NCI-H526 treated with DMSO at 0.1 percent for 48 hours (cell line): ENCODE measurements at regions not wholly inside any gene's neighbourhood (a gene's known extent, or its start where the extent isn't known, plus 50 kb on each side); places are given as distances from the start of the nearest gene placed in this dataset.

ENCODE experiments used
- DNase-seq: peaks from one replicate; lab custom pipeline; 2025; lab: John Stamatoyannopoulos, UW

DNA sequence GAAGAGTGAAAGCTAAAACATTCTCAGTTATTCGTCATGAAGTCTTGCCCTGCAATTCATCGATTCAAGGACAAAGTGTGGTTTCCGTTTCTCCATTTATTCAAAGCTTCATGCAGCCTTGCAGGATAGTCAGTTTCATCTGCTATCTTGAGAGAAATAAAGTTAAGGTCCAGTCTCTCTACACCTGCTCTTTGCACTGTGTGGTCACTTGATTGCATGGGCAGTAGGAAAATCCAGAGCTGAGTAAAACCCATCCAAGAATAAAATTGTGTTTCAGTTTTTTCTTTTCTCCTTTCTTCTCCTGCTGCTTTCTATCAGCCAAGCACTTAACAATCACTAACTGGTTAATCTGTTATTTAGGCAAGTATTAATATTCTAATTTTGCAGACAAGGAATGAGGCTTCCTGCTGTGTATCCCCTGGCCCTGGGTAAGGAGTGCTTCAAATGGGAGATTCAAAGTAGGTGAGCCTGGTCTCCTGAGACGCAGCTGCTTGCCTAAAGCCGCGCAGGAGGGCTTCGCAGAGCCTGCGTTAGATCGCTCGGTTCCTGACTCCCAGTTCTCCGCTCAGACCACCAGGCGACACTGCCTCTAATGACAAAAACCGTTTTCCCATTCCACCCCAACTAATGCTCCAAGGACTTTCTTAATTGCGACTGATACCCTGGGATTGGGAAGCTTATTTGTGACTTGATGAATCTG is 808.3 kb downstream of the TFAP2A start:
- DNase-seq: no peak

DNA sequence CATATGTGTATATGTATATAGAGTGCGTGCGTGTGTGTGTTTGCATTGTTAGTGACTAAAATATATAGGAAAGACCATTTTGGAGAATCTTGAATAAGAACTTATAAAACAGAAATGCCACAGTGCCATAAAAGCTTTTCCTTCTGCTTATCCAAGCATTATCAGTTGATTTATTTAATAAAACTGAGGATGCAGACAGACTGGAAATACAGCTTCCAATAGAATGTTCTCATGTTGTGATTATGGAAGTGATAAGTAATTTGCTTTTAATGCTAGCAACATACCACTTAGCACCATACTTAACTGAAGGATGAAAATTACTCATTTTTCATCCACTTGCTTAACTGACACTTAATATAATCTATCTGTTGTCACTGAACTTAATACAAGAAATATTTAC is 820.1 kb downstream of the TFAP2A start:
- no peak for DNase-seq

DNA sequence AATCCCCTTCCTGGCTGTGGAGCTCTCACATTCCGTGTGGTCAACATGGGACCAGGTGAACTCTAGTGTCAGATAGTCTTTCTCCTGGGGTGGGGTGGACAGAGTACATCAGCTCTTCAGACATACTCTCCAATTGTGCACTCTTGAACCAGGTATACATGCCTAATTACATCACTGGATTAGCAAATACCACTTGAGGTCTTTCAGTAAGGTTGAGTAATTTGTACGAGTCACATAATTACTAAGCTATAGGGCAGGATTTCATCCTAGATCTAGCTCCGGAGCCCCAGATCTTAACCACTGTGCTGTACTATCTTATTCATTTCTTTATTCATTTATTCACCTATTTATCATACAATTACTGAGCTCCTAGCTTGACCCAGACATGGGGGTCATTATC is 821.3 kb downstream of the TFAP2A start:
- DNase-seq: no peak

DNA sequence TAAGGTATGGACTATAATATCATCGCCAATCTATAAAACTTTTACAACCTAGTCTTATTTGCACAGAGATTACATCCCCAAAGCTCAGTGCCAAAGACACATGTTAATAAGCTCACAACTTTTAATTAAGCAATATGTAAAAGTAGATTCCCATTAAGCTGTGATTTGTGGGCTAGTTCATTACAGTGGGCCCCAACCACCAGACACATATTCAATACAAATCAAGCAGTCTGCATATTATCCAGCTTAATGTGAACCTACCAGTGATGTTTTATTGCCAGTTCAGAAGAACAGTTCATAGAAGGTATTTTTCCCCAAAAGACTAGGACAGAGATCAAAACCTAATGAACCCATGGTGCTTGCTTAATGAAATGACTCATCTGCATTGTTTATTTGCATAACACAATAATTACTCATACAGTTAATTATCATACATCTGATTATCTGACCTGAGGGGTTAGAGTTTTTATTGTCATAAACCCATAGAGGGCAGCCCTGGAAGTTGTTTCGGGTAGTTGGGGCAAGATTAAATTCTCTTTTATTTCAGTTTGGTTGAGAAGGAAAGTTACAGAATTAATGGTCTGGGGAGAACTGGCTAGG is 831.0 kb downstream of the TFAP2A start:
- DNase-seq: no peak

DNA sequence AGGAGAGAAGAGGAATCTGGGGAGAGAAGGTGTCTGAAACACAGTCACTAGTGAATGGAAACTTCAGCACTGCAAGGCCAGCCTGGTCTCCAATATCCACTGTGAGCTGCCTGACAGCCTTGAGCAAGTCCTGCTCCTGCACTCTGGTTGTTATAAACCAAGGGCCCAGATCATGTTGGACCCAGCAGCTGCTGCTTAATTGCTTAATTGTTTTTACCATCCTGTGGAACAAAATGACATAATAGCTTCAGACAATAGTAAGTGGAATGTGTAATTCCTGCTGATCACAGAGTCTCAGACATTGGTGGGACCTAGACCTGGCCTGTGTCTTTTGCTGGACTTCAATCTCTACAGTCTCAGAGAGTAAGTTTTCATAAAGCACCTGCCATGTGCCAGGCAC is 833.7 kb downstream of the TFAP2A start:
- DNase-seq: no peak

DNA sequence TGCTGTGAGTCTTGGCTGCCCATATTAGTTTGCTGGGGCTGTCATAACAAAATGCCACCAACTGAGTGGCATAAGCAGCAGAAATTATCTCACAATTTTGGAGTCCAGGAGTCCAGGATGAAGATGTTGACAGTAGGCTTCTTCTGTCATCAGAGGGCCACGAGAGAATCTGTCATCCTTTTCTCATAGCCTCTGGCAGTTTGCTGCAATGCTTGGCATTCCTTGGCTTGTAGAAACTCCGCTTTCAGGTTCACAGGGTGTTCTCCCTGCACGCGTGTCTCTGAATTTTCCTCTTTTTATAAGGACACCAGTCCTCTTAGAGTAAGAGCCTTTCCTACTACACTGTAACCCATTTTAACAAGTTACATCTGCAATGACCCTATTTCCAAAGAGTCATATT is 838.4 kb downstream of the TFAP2A start:
- no peak for DNase-seq

DNA sequence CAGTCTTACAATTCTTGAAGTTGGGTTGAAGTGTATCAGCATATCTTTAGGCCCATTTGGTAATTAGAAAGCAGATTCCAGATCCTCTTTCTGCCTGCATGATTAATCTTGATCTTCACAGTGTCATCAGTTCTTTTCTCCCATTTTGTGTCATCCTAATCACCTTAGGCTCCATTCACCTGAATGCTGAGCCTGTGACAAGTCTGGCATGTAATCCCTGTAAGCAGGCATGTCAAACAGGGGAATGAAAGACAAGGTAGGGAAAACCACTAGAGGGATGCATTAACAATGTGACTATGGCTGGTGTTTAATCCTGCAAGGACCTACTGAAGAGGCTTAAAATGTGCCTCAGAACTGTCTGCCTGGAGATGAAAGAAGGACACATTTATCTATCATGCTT is 848.8 kb downstream of the TFAP2A start:
- DNase-seq: no peak

DNA sequence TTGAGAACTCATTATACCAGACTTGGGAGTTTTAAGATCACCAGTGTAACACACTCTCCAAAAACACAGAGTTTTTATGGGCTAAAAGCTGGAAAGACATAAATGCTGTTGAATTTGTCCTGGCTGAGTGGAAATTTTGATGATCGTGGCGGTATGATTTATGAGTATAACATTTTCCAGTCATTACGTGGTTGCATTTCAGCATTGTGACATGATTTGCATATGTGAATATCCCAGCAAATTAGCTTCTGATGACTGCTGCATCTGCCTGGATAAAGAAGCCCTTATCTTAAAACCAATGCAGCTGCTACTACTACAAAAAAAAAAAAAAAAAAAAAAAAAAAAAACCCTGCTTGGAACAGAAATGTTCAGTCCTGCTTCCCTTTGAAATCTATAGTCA is 850.9 kb downstream of the TFAP2A start:
- peak; percentile 52 for DNase-seq

DNA sequence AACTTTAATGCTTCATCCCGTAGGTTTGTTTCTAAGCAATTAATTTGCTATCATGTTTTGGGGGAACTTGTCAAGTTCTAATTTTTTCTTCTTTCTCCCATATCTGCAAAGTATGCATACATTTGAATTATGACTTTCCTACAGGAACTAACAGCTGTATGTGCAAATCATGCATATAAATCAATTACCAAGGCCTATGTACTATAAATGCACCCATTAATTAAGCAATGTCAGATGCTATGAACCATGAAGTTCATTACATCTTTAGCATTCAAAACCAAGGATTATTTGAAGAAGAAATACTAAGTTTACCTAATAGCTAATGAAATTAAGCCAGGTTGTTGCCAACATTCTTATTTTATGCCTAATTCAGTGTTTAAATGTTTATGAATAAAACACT is 851.3 kb downstream of the TFAP2A start:
- DNase-seq: no peak

DNA sequence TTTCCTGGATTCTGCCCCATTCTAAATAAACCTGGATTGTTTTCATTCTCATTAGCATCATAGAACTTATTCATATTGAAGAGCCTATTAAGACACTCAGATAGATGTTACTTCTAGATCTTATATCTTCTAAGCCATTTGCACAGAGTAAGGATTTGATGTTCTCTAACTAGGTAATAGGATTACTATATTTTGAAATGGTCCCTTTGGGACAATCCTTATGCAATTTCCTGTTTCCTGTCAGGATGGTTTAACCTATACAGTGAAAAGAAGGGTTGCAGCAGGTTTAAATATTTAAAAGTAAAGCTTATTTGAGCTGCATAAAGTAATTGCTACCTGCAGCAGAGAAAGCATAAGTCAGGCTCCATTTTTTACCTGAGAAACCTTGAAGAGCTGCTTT is 860.1 kb downstream of the TFAP2A start:
- DNase-seq: no peak

DNA sequence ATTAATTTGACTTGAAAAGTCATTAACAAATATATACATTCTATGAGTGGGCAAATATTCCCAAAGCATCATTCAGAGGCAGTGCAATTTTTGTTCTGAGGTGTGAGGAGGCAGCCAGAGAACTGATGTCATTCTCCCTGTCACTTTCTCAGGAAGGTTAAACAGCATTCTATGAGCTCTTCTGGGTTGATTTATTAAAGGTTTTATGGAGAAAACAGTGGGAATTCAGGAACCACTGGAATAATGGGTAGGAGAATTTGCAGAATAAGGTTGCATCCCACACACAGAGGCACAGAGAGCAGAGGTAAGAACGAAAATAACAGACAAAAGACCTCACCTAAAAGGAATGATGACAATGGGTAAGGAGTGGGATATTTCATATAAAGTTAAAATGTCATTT is 860.6 kb downstream of the TFAP2A start:
- no peak for DNase-seq

DNA sequence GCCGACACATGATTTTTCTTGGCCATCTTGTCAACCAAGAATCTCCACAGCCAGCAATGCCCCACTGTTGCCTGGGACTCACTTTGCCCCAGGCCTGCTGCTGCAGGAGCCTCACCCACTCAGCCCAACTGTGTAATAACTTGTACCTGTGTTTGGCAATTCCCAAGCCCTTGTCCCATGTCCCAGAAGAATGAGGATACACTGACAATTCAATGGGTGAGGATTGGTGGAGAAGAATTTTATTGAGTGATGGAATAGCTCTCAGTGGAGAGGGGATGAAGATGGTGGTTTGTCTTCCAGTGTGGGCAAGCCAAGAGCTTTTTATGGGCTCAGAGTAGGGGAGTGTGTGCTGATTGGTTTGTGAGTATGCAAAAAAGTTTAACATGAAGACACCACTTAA is 861.9 kb downstream of the TFAP2A start:
- no peak for DNase-seq

DNA sequence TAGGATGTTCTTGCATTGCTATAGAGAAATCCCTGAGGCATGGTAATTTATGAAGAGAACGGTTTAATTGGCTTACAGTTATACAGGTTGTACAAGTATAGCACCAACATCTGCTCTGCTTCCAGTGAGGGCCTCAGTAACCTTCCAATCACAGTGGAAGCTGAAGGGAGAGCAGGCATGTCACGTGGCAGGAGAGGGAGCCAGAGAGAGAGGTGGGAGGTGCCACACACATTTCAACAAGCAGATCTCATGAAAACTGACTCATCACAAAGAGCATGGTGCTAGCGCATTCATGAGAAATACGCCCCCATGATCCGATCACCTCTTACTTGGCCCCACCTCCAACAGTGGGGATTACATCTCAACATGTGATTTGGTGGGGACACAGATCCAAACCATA is 871.2 kb downstream of the TFAP2A start:
- DNase-seq: no peak

DNA sequence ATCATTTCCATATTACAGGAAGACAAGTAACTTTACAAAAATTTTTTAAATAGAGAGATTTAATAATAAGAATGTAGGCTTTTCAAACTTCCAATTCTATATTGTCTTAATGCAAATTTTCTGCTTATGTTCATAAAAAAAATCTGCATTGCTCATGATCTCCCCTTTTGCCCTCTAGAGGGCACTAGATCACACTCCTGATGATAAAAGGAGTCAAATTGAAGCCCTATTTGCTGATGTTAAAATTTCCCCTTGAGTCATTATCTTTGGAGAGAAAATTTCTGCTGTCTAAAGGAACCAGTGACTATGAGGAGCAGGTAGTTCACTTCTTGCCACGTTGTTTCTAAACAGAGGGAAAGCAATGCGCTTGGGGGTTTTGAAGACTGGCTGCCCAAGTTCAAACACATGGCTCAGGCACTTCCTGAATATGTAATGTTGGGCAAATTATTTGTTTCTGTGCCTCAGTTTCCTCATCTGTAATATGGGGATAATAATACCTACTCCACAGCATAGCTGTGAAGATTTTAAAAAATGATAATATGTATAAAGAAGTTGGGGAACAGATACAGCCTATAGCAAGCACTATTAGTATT is 874.2 kb downstream of the TFAP2A start:
- DNase-seq: peak; percentile 8

DNA sequence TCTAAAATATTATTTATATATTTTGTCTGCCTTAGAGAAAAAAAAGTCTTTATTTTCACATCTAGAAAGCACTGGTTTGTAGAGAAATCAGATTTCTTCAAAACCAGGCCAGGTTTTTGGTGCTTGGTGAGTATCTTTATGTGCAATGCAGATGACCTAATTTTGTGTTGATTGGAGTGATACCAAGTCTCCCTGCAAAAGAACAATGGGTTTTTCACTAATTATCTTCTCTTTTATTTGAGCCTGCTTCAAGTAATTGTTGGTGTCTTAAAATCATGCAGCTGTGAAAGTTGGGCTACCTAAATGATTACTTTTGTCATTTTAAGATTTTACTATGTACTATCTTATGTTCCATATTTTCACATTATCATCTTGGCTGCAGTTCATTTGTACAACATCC is 874.7 kb downstream of the TFAP2A start:
- no peak for DNase-seq

DNA sequence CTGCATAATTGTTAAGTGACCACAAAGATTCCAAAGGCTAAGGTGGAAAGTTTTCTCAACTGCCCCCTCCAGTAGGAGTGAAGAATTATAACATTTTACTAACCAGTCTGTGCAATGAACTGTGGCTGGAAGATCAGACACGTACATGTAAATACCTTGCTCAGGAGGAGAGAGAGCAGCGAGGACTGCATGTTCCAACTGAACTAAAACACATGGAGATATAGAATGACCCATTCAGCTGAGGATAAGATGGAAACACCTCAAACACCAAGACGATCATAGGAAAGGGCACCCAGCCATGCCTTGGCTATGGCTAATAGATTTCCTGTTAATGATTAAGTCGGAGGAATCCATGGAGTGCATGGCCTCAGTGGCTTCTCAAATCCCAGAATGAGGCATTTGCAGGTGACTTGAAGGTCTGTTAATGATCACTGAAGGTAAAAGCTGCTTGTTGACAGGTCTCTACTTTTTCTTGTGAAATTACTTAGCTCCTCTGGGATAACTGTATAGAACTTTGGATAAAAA is 875.6 kb downstream of the TFAP2A start:
- DNase-seq: no peak

DNA sequence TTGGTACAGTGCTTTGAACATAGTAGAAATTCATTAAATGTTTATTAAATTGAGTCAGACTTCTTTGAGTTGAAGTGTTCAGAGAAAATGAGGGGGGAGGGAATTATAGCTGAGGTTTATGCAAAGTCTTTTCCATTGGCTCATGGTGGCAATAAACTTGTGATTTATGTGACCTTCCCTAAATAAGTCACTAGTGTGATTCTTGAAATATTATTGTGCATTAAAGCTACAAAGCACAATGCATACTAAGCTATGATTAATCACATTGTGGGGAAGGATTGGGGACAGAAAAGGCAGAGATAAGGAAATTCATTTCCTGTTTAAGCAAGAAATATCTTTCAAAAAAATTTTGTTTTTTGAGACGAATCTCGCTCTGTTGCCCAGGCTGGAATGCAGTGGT is 877.5 kb downstream of the TFAP2A start:
- no peak for DNase-seq

DNA sequence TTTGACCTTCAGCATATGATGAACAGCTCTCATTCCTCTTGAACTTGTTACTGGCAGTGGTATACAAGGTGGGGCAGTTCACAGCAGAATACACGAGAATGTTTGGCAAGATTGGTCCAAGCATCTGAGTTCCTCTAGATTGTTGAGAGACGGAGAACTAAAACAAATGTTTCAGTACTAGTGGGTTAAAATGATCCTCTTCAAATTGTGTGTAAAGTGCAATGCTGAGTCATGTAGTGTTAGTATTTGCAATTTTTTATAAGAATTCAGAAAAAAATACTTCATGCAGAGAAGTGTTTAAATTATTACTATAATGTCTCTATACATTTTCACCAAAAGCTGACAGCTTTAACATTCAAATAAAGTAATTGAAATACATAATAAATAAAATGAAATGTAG is 879.8 kb downstream of the TFAP2A start:
- no peak for DNase-seq

DNA sequence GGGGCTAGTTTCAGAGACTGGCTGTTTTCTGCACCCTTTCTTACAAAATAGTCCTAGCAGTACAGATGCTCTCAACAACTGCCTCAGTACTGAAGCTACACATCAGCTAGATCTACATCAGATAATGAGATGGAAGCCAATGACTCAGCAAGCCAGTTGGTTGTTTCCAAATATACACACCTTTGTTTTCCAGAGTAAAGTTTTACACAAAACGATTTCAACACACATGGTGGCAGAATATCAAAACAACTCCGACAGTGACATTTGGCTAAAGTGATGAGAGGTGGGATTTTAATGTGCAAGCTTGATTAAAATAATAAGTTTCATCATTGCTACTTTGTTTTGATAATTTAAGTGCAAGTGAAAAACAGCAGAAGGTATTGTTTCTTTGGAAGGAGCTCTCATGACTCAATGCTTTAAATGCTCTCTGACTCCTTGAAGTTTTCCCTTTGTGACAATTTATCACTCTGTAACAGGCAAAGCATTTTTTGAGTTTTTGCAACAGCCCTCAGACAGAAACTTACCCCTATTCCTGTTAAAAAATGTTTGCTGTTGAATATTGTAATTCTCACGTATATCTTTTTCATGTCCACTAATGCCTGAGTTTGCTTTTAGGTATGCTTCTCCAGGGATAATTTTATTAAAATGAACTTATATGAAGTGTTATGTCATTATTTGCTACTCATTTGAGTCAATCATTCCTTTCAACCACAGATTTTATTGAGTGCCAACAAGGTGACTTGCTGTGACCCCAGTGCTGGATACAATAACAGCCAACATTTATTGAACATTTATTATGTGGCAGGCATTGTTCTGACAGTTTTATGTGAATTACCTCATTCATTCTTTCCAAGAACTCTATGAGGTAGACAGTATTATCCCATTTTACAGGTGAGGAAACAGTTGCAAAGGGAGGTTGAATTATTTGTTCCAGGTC is 882.0 kb downstream of the TFAP2A start:
- no peak for DNase-seq

DNA sequence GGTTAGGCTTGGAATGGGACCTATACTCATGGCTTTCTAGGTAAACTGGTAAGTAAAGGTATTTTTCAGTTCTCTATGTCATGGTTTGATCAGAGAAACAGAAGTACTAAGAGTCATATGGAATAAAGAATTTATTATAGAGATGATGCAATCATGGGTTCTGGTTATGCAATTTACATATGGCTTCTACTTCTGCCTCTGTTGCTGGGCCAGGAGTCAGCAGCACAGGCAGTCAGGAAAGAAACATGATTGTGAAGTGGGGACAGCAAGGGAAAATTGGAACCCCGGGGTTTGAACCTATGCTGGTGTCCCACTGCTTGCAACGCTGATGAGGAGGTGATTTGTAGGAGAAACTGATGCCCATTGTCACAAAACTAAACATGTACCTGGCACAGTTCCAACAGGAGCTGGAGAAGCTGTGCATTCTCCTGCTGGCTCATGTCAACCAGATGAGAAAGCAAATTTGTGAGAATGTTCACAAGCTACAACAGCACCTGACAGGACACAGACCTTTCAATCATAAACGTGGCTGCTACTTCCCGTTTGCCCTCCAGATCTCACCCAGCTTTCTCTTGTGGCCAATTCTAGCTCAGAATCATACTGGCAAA is 887.1 kb downstream of the TFAP2A start:
- no peak for DNase-seq

DNA sequence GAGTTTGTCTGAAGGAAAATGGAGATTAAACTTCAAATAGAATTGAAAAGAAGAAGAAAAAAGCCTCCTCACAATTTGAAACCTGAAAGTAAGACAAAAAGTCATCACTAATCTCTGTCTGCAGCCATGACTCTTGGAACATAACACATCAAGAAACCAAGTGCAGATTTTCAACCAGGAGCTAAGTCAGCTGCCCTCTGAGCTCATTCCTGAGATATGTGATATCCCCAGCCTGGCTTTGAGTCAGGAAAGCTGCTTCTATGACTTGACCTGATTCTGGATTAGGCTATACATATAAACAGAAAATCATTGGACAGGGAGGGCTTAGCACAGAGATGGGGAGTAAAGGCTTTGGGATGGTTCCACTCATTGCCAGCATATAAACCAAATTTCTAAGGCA is 891.4 kb downstream of the TFAP2A start:
- no peak for DNase-seq

DNA sequence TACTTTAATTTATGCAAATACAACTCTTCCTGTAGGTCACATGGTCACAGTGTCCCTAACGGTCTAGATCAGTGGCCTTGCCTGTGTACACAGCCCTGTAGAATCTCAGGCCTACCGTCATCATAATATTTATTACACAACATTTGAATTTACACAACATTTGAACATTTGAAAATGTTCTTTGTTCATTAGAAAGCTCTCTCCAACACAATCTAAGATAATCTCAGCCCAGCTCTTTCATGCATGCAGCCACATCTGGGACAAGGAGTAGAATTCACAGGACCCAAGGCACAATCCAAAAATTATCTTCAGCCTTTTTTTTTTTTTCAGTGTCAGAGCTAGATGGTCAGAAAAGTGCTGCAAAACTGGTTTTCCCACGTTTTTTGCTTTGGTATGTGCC is 892.8 kb downstream of the TFAP2A start:
- DNase-seq: no peak
